AG08395 (cell line): ENCODE measurements at regions not wholly inside any gene's neighbourhood (a gene's known extent, or its start where the extent isn't known, plus 50 kb on each side); places are given as distances from the start of the nearest gene placed in this dataset.

Experiments
- DNase-seq: peaks from one replicate; pipeline ENCODE4 v3.0.0; 2012; ENCODE audit warnings: mixed read lengths, low spot score

GRCh38 chr2:191738003-191738402, 60.1 kb downstream of the NABP1 start:
- no peak for DNase-seq

DNA sequence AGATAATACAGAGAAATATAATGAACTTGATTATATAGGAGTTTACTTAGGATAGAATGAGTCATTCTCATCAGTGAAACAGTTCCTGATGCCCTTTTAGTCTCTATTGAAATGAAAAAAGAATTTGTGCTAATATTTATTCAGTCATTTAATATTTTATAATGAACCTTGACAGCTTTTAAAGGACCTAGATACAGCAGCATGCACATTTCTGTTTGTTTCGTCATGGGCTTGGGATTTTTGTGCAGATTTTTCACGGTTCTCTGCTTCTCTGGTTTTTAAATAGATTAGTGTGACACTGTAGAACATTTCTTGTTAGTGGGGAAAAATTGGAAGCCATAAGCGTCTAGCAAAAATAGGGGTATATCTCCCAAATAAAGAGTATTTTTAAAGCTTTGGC, 60.7 kb downstream of the NABP1 start:
- no peak for DNase-seq

GRCh38 chr2:191739194-191739593, 61.3 kb downstream of the NABP1 start:
- DNase-seq = no peak

DNA sequence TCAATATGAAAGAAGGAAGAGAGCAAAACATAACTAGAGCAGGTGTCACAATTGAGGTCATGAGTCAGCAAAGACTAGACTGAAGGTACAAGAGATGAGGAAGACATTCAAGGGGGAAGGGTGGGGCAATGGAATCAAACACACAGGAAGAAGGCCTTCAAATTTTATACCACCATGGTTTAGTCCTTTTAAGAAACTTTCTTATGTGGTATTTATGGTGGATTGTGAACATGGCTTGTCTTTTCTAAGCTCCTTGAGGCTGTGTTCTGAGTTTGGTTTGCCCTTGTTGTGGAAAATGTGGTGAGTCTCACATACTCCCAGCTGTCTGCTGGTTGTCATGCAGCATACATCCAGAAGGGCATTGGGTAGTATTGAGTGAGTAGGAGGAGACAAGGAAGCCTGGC, 62.1 kb downstream of the NABP1 start:
- no peak for DNase-seq

GRCh38 chr2:191740759-191741158, 62.8 kb downstream of the NABP1 start:
- DNase-seq = no peak

DNA sequence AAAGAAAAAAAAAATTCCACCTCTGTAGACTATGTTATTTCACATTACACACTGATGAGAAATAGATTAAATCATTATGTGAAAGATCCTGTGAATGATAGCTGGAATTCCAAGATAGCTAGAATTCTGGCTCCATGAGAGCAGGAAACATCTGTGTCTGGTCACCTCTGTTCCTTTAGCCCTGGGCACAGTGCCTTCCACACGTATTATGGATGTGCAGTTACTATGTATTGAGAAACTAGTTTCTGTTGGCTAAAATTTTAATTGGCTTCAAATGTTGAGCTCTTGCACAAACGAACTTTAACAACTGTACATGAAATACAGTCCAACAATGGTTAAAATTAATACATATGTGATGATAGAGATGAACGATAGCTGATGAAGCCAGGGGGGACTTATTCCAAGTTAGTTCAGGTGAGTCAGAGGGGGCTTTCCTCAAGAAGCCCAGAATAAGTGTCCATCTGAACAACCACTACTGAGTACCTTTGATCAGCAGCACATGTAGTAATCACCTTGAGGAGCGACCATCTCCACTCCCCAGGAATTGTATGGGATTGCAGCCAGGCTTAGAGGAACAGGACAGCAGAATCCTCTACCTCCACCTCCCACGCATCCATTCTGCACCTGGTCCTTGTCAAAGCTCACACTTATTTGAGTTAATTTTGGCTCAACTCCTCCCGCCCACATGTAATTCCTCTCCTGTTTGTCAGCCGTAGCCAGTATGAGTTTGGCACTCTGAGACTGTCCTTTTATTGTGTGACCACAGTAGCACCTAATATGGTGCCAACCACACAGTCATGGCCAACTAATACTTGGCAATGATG, 68.6 kb downstream of the NABP1 start:
- DNase-seq = peak; percentile 44

DNA sequence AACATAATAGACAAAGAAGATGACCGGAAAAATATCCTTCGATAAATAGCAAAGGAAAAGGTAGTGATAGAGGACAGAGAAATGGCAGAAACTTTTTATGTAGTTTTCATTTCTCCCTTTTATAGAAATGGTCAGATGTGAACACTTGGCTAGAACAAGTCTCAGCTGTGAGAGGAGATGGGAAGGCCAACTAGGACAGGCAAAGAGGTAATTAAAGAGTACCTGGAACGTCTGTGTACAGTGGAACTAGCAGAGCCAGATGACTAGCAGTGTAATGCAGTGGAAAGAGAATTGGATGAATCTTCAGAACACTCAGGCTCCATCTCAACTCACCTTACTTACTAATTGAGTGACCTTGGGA, 69.2 kb downstream of the NABP1 start:
- no peak for DNase-seq

DNA sequence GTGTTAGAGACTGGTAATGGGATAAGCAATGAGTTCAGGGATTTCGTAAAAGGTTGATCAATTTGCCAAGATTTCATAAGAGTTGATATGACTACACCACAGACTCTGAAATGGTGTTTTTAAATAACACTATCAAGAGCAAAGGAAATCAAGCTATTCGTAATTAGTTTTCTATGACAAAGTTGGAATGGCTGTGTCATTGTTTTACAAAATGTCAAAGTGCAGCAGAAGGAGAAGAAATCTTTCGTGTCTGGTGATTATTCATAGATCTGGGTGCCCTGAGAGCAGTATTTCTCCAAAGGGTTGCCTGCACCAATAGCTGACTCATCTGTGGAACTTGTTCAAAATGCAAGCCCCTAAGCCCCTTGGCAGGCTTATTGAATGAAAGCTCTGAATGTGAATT, 70.1 kb downstream of the NABP1 start:
- DNase-seq = peak; percentile 17

GRCh38 chr2:191748528-191749180, 70.7 kb downstream of the NABP1 start:
- no peak for DNase-seq

- DNase-seq = no peak
Measured at GRCh38 chr2:191749181-191749540, 71.2 kb downstream of the NABP1 start.

DNA sequence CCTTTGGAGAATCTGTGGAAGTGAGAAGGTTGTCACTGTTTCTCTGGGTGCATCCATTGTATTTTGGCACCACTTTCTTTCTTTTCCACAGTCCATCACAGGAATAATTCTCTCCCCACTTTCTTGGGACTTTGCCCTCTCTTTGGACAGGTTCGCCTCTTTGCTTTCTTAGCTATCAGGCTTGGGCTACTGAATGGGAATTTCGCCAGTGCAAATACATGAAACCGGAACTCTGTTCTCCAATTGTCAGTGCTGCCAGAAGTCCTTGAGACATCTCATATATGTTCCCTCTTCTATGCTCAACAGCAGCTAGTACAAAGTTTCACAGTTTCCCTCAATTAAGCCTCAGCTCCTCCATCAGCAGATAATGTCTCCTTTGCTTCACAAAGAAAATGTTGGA, 76.2 kb downstream of the NABP1 start:
- no peak for DNase-seq

DNA sequence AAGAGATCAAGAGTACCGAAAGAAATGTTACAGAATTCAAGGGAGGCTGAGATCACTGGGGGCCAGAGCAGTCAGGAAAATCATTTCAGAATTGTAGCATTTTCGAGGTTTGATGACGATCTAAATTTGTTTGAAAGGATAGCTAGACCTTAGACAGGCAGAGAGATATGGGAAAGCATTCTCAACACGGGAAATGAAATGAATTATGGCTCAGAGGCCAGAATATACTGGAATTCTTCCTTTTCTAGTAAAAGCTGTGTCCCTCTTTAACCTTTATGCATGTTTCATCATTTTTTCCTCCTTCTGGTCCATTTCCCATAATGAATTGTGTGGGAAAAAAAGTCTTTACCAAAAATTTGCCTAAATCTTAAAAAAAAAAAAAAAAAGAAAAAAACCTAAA, 78.8 kb downstream of the NABP1 start:
- DNase-seq = no peak

- DNase-seq = no peak
Measured at GRCh38 chr2:191757208-191757607, 79.3 kb downstream of the NABP1 start.

- DNase-seq = peak; percentile 55
Measured at GRCh38 chr2:191758518-191759507, 80.9 kb downstream of the NABP1 start.

GRCh38 chr2:191759680-191760079, 81.7 kb downstream of the NABP1 start:
- DNase-seq = no peak

DNA sequence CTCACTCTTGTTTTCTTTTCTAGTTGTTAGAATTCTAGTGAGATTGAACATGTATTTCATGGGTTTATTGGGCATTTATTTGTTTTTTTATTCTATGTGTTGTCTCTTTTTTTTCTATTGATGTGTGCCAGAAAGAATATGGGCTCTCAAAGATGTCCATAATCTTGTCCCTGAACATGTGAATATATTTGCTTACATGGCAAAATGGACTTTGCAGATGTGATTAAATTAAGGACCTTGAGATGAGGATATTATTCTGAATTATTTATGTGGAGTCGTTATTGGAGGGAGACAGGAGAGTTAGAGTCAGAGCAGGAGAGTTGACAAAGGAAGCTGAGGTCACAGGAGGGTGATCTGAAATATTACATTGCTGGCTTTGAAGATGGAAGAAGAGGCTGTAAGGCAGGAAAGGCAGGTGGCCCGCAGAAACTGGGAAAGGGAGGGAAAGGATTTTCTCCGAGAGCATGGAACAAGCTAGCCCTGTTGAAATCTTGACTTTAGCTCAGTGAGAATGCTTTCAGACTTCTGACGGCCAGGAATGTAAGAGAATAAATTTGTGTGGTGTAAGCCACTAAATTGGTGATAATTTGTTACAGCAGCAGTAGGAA, 82.8 kb downstream of the NABP1 start:
- no peak for DNase-seq

DNA sequence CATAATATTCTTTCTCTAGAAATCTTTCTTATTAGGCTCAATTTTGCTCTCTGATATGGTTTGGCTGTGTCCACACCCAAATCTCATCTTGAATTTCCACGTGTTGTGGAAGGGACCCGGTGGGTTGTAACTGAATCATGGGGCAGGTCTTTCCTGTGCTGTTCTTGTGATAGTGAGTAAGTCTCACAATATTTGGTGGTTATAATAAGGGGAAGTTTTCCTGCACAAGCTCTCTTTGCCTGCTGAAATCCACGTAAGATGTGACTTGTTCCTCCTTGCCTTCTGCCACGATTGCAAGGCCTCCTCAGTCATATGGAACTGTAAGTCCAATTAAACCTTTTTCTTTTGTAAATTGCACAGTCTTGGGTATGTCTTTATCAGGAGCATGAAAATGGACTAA, 73.8 kb downstream of the CAVIN2 start:
- DNase-seq = no peak

DNA sequence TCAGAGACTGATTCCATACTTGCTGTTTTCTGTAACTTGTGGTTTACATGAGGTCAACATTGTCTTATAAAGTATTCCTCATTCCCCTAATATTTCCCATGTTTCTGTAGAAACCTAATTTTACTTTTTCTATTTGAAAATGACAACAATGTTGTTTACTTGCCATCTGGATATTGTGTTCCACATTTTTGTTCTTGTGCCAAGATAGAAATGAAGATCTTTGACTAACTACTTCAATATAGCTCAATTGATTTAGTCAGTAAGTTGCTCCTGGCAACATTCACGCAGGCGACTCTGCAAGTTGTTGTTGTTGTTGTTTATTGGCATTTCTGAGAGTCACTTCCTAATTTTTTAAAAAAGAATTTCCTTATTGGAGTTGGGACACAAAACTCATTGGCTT, 69.5 kb downstream of the CAVIN2 start:
- DNase-seq = no peak

DNA sequence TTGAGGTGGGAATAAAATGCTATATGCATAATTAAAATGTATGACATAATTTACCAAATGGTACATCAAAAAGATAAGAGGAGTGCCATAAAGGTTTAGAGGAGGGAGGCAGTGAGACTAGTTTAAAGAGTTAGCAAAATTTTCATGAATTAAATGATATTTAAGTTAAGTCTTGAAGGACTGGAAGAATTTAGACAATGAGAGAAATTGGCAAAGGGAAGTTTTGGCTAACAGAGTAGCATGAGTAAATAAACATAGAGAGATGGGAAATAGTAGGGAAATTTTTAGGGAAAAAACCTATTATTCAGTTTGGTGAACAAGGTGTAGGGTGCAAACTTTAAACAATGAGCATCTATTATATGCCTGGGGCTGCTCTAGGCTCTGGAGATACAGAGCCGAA, 68.8 kb downstream of the CAVIN2 start:
- DNase-seq = no peak

DNA sequence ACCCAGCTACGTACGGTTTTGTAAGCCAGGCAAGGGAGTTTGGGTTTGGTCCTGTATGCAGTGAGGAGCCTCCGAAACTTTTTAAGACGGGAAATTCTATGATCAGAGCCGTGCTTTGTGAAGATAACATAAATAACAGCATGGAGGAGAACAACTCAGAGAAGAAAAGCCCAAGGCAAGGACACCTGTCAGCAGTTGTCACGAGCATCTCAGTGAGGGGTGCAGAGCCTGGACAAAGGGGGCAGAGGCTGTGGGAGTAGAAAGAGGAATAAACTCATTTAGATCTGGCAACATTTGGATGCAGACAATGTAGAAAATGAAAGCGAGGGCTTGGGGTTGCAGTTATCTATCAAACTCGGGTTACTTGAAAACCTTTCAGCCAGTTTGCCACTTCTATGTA, 64.5 kb downstream of the CAVIN2 start:
- DNase-seq = no peak

- no peak for DNase-seq
Measured at GRCh38 chr2:191783416-191783815, 63.5 kb downstream of the CAVIN2 start.
